Ovary (tissue), 7 donors: ENCODE measurements at regions not wholly inside any gene's neighbourhood (a gene's known extent, or its start where the extent isn't known, plus 50 kb on each side); places are given as distances from the start of the nearest gene placed in this dataset.
"Not testable (repeated sequence)": the region's sequence is repeated elsewhere in the genome, so short reads cannot be mapped to it uniquely, and the experiment has no call there.

Experiments used
- DNase-seq, 5 donors: peaks; one replicate each; pipeline ENCODE4 v3.0.0-alpha.2; 2019 to 2020
- H3K27ac ChIP-seq, 2 donors: fragments of 200-600 bp; one replicate each; pipeline versions ENCODE4 v1.5.1 to v1.8.0; 2019 to 2022
- H3K27me3 ChIP-seq: fragments of 200-600 bp; one replicate; pipeline ENCODE4 v1.8.0; 2022
- H3K36me3 ChIP-seq: fragments of 200-600 bp; sonication (generic); one replicate; pipeline ENCODE4 v1.5.1; 2019
- H3K4me1 ChIP-seq: one replicate; pipeline ENCODE4 v1.8.1; 2013; ENCODE audit warnings: mild to moderate bottlenecking, moderate library complexity; ENCODE audit not compliant: insufficient read depth
- H3K4me3 ChIP-seq: fragments of 200-600 bp; sonication (generic); one replicate; pipeline ENCODE4 v1.5.1; 2017
- H3K9me3 ChIP-seq, 2 donors: fragments of 200-600 bp in 1 of 2; sonication (generic) in 1 of 2; one replicate each; pipeline versions ENCODE4 v1.5.1 to v1.8.1; 2013 to 2019; ENCODE audit warnings: mild to moderate bottlenecking in 1 of 2, moderate library complexity in 1 of 2
- CTCF ChIP-seq, 3 donors: fragments of 450-650 bp in 2 of 3; fragments of 200-600 bp in 1 of 3; IDR thresholded peaks; one replicate each; pipeline versions ENCODE4 v1.5.1 to v1.8.0; 2016 to 2022; ENCODE audit warnings: antibody characterized with exemption in 3 of 3, mild to moderate bottlenecking in 1 of 3
- EP300 ChIP-seq: sonication (generic); formaldehyde crosslinking; IDR thresholded peaks from one replicate; pipeline ENCODE4 v1.6.1; 2017; ENCODE audit warnings: antibody characterized with exemption
- POLR2A ChIP-seq: fragments of 450-650 bp; IDR thresholded peaks from one replicate; pipeline ENCODE4 v1.6.1; 2017; ENCODE audit warnings: antibody characterized with exemption, mild to moderate bottlenecking, moderate library complexity
- WGBS, 3 donors: extraction: QIAGEN DNeasy Blood & Tissue Kit in 1 of 3; methylation state at CpG; one replicate each; pipeline versions ENCODE4 v1.1.5 to v1.1.7; 2013 to 2017; 5-methylcytosine and 5-hydroxymethylcytosine counted together
- intact Hi-C, 4 donors: fragments of 100-400 bp; cut with DNase I; formaldehyde crosslinking; loops; one replicate each; pipeline versions ENCODE4 v1.11.0 to v1.15.1; 2022 to 2023
- donor health status: DM: no; HTN: no; CAD: no; lungs with moderate emphysema.
- donor health status: DM: no; HTN: no; CAD: no.
- donor health status: Bipolar disorder and iron deficiency.
- donor health status: DM: no; HTN: no; CAD: no.
- donor health status: DM: yes; HTN: yes; CAD: no.

GRCh38 chrX:44744799-44745198 lies 99.0 kb upstream of the DUSP21 start:
- TF ChIP-seq EP300: no peak
- no peak for TF ChIP-seq POLR2A
- no peak for TF ChIP-seq CTCF (IDR thresholded peaks at IDR 0.05)
- no peak for DNase-seq
- Histone ChIP-seq H3K27me3 (no peaks in the 10 kb centered on the region), H3K36me3 (no peaks in the 10 kb centered on the region), H3K27ac (no peak overlapping the region), H3K9me3 (no peaks in the 10 kb centered on the region), H3K4me3 (no peak overlapping the region), H3K4me1 (no peaks in the 10 kb centered on the region)
- intact Hi-C loops: no loop called here
- 44 to 63% (median 55%) methylated on average over 3 of the region's 3 CpGs for WGBS, 3 donors

- 50 to 60% (median 55%) methylated on average over 6 of the region's 6 CpGs for WGBS, 3 donors
Measured at GRCh38 chrX:44742480-44743155, 101.2 kb upstream of the DUSP21 start.

GRCh38 chrX:44741859-44742258 lies 102.0 kb upstream of the DUSP21 start:
- WGBS, 3 donors: 81 to 83% (median 82%) methylated on average over 7 of the region's 7 CpGs
- H3K27ac ChIP-seq, H3K36me3 ChIP-seq, intact Hi-C loops, H3K4me1 ChIP-seq, DNase-seq, H3K4me3 ChIP-seq, H3K9me3 ChIP-seq, H3K27me3 ChIP-seq: not testable (repeated sequence)

More at GRCh38 chrX:44742480-44743155, 101.2 kb upstream of the DUSP21 start:
- intact Hi-C loops: no loop called here
- no peaks in the 10 kb centered on the region for H3K36me3 ChIP-seq
- no peak overlapping the region for H3K27ac ChIP-seq
- H3K4me3 ChIP-seq: no peak overlapping the region
- H3K4me1 ChIP-seq: no peaks in the 10 kb centered on the region
- DNase-seq: no peak
- H3K9me3 ChIP-seq: no peaks in the 10 kb centered on the region
- H3K27me3 ChIP-seq: no peaks in the 10 kb centered on the region
- TF ChIP-seq EP300: no peak
- TF ChIP-seq POLR2A: no peak
- no peak for TF ChIP-seq CTCF (IDR thresholded peaks at IDR 0.05)

GRCh38 chrX:44741458-44741857 lies 102.4 kb upstream of the DUSP21 start:
- 83 to 92% (median 88%) methylated on average over 6 of the region's 6 CpGs for WGBS, 3 donors

GRCh38 chrX:44735498-44735897 lies 108.3 kb upstream of the DUSP21 start:
- Histone ChIP-seq H3K4me3 (no peak overlapping the region), H3K4me1 (no peaks in the 10 kb centered on the region), H3K27ac (no peak overlapping the region), H3K27me3 (no peaks in the 10 kb centered on the region), H3K36me3 (no peaks in the 10 kb centered on the region), H3K9me3 (no peaks in the 10 kb centered on the region)
- no peak for DNase-seq
- TF ChIP-seq POLR2A: no peak
- no peak for TF ChIP-seq EP300
- TF ChIP-seq CTCF (IDR thresholded peaks at IDR 0.05): no peak
- WGBS, 3 donors: 80 to 83% (median 80%) methylated on average over 2 of the region's 2 CpGs
- intact Hi-C loops: no loop called here

More at GRCh38 chrX:44741458-44741857, 102.4 kb upstream of the DUSP21 start:
- intact Hi-C loops, H3K36me3 ChIP-seq, H3K4me3 ChIP-seq, H3K27ac ChIP-seq, H3K9me3 ChIP-seq, DNase-seq, H3K4me1 ChIP-seq, H3K27me3 ChIP-seq: not testable (repeated sequence)
